Spinal cord (tissue), 9 donors: ENCODE measurements at regions not wholly inside any gene's neighbourhood (a gene's known extent, or its start where the extent isn't known, plus 50 kb on each side); places are given as distances from the start of the nearest gene placed in this dataset.

ENCODE experiments used
- DNase-seq, 6 donors: peaks; one replicate each; pipeline versions ENCODE4 v3.0.0 to v3.0.0-alpha.2; 2013 to 2015; ENCODE audit warnings: low spot score in 6 of 6, low read depth in 4 of 6
- H3K27ac ChIP-seq: one replicate; pipeline ENCODE4 v1.5.1; 2013; ENCODE audit warnings: low read depth, low read length, control low read depth
- H3K27me3 ChIP-seq: one replicate; pipeline ENCODE4 v1.6.1; 2013; ENCODE audit warnings: low read length; ENCODE audit not compliant: control insufficient read depth, insufficient read depth
- H3K36me3 ChIP-seq: one replicate; pipeline ENCODE4 v1.6.1; 2013; ENCODE audit warnings: low read length; ENCODE audit not compliant: control insufficient read depth, insufficient read depth
- H3K4me1 ChIP-seq: one replicate; pipeline ENCODE4 v1.6.1; 2013; ENCODE audit warnings: low read length; ENCODE audit not compliant: control insufficient read depth, insufficient read depth
- H3K4me3 ChIP-seq: one replicate; pipeline ENCODE4 v1.5.1; 2013; ENCODE audit warnings: low read depth, low read length, control low read depth
- H3K9me3 ChIP-seq: one replicate; pipeline ENCODE4 v1.6.1; 2013; ENCODE audit warnings: low read length; ENCODE audit not compliant: control insufficient read depth, insufficient read depth
- WGBS: methylation state at CpG from one replicate; pipeline ENCODE4 v1.1.5; 2013; ENCODE audit warnings: missing lambda C conversion rate; ENCODE audit not compliant: insufficient coverage; 5-methylcytosine and 5-hydroxymethylcytosine counted together
- donor health status: healthy.

- H3K4me3 ChIP-seq = no peak overlapping the region
- DNase-seq = no peak
- no peaks in the 10 kb centered on the region for H3K4me1 ChIP-seq
- H3K27ac ChIP-seq = no peak overlapping the region
- no peaks in the 10 kb centered on the region for H3K36me3 ChIP-seq
- WGBS = 100% methylated on average over 1 of the region's 1 CpG
- H3K27me3 ChIP-seq = no peaks in the 10 kb centered on the region
- no peaks in the 10 kb centered on the region for H3K9me3 ChIP-seq
These were observed 99.4 kb upstream of the ZC3H12C start for GRCh38 chr11:109993786-109994185.

- 93% methylated on average over 4 of the region's 6 CpGs for WGBS
- no peak overlapping the region for H3K27ac ChIP-seq
- no peaks in the 10 kb centered on the region for H3K36me3 ChIP-seq
- H3K27me3 ChIP-seq = no peaks in the 10 kb centered on the region
- no peaks in the 10 kb centered on the region for H3K4me1 ChIP-seq
- no peak for DNase-seq
- H3K9me3 ChIP-seq = no peaks in the 10 kb centered on the region
- no peak overlapping the region for H3K4me3 ChIP-seq
These were observed 98.3 kb upstream of the ZC3H12C start for GRCh38 chr11:109994907-109995306.

- Histone ChIP-seq H3K4me1 (no peaks in the 10 kb centered on the region), H3K9me3 (no peaks in the 10 kb centered on the region)
- no peak for DNase-seq
These were observed 97.1 kb upstream of the ZC3H12C start for GRCh38 chr11:109996060-109996459.

GRCh38 chr11:109998921-109999320, 94.3 kb upstream of the ZC3H12C start:
- 40% methylated on average over 1 of the region's 3 CpGs for WGBS
- H3K4me3 ChIP-seq = no peak overlapping the region
- no peaks in the 10 kb centered on the region for H3K36me3 ChIP-seq
- no peaks in the 10 kb centered on the region for H3K4me1 ChIP-seq
- peak in 1 of 6 donors; percentile 44 for DNase-seq
- H3K27ac ChIP-seq = no peak overlapping the region
- H3K27me3 ChIP-seq = no peaks in the 10 kb centered on the region
- H3K9me3 ChIP-seq = no peaks in the 10 kb centered on the region

More at GRCh38 chr11:109996060-109996459, 97.1 kb upstream of the ZC3H12C start:
- Histone ChIP-seq H3K27me3 (no peaks in the 10 kb centered on the region), H3K27ac (no peak overlapping the region), H3K4me3 (no peak overlapping the region), H3K36me3 (no peaks in the 10 kb centered on the region)

GRCh38 chr11:110000031-110000502, 93.1 kb upstream of the ZC3H12C start:
- H3K27ac ChIP-seq = no peak overlapping the region
- WGBS = no CpG with 5 or more reads among the region's 6 CpGs

GRCh38 chr11:110000850-110001249, 92.3 kb upstream of the ZC3H12C start:
- H3K4me1 ChIP-seq = no peaks in the 10 kb centered on the region
- H3K4me3 ChIP-seq = no peak overlapping the region
- H3K36me3 ChIP-seq = no peaks in the 10 kb centered on the region
- no CpG with 5 or more reads among the region's 3 CpGs for WGBS
- no peaks in the 10 kb centered on the region for H3K9me3 ChIP-seq
- H3K27me3 ChIP-seq = no peaks in the 10 kb centered on the region
- H3K27ac ChIP-seq = no peak overlapping the region
- DNase-seq = peak in 1 of 6 donors; percentile 9

More at GRCh38 chr11:110000031-110000502, 93.1 kb upstream of the ZC3H12C start:
- Histone ChIP-seq H3K4me3 (no peak overlapping the region), H3K27me3 (no peaks in the 10 kb centered on the region), H3K9me3 (no peaks in the 10 kb centered on the region), H3K36me3 (no peaks in the 10 kb centered on the region), H3K4me1 (no peaks in the 10 kb centered on the region)
- DNase-seq = peak in 1 of 6 donors; percentile 34

GRCh38 chr11:110003426-110003825, 89.8 kb upstream of the ZC3H12C start:
- H3K4me3 ChIP-seq = no peak overlapping the region
- no peak for DNase-seq
- H3K27ac ChIP-seq = no peak overlapping the region
- H3K36me3 ChIP-seq = no peaks in the 10 kb centered on the region
- no peaks in the 10 kb centered on the region for H3K27me3 ChIP-seq
- WGBS = no CpG with 5 or more reads among the region's 3 CpGs
- H3K9me3 ChIP-seq = no peaks in the 10 kb centered on the region
- H3K4me1 ChIP-seq = no peaks in the 10 kb centered on the region

- Histone ChIP-seq H3K27ac (no peak overlapping the region), H3K36me3 (no peaks in the 10 kb centered on the region), H3K9me3 (peaks cover 2% of the 10 kb centered on the region), H3K4me3 (no peak overlapping the region), H3K4me1 (no peaks in the 10 kb centered on the region), H3K27me3 (no peaks in the 10 kb centered on the region)
- WGBS = no CpG with 5 or more reads among the region's 1 CpG
- no peak for DNase-seq
These were observed 81.6 kb upstream of the ZC3H12C start for GRCh38 chr11:110011595-110011994.

GRCh38 chr11:110015695-110016094, 77.5 kb upstream of the ZC3H12C start:
- Histone ChIP-seq H3K36me3 (no peaks in the 10 kb centered on the region), H3K4me1 (no peaks in the 10 kb centered on the region), H3K27me3 (no peaks in the 10 kb centered on the region), H3K27ac (no peak overlapping the region), H3K9me3 (peaks cover 2% of the 10 kb centered on the region), H3K4me3 (no peak overlapping the region)
- DNase-seq = no peak

GRCh38 chr11:110019675-110020074, 73.5 kb upstream of the ZC3H12C start:
- DNase-seq = no peak
- no peak overlapping the region for H3K4me3 ChIP-seq
- no peaks in the 10 kb centered on the region for H3K36me3 ChIP-seq
- no peaks in the 10 kb centered on the region for H3K4me1 ChIP-seq
- no peaks in the 10 kb centered on the region for H3K9me3 ChIP-seq
- no CpG with 5 or more reads among the region's 3 CpGs for WGBS
- no peaks in the 10 kb centered on the region for H3K27me3 ChIP-seq
- no peak overlapping the region for H3K27ac ChIP-seq
